Fibroblast of skin of back (primary cell): ENCODE measurements at regions not wholly inside any gene's neighbourhood (a gene's known extent, or its start where the extent isn't known, plus 50 kb on each side); places are given as distances from the start of the nearest gene placed in this dataset.
"Not testable (repeated sequence)": the region's sequence is repeated elsewhere in the genome, so short reads cannot be mapped to it uniquely, and the experiment has no call there.

Experiments
- DNase-seq: peaks from one replicate; pipeline ENCODE4 v3.0.0-alpha.2; 2013

- DNase-seq: no peak
Observed at GRCh38 chr1:166490437-166490991, 323.7 kb upstream of the FAM78B start.

DNA sequence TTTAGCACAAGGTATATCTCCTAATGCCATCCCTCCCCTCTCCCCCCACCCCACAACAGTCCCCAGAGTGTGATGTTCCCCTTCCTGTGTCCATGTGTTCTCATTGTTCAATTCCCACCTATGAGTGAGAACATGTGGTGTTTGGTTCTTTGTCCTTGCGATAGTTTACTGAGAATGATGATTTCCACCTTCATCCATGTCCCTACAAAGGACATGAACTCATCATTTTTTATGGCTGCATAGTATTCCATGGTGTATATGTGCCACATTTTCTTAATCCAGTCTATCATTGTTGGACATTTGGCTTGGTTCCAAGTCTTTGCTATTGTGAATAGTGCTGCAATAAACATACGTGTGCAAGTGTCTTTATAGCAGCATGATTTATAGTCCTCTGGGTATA lies 327.0 kb upstream of the FAM78B start:
- not testable (repeated sequence) for DNase-seq

- no peak for DNase-seq
Observed at GRCh38 chr1:166507347-166507746, 331.9 kb upstream of the POGK start.

DNA sequence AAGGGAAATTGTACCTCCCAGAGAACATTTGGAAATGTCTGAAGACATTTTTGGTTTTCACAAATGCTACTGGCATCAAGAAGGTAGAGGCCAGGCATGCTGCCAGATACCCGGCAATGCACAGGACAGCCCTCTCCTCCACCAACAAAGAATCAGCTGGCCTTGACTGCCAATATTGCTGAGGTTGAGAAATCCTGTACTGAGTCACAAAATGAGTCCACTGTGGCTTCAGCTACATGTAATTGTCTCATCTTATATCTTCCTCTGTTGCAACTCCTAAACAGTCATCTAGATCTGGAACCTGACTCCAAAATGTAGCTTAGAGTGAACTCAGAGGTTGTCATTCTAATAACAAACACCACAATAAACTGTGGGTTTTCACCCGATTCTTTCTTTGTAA lies 327.5 kb upstream of the POGK start:
- no peak for DNase-seq

DNA sequence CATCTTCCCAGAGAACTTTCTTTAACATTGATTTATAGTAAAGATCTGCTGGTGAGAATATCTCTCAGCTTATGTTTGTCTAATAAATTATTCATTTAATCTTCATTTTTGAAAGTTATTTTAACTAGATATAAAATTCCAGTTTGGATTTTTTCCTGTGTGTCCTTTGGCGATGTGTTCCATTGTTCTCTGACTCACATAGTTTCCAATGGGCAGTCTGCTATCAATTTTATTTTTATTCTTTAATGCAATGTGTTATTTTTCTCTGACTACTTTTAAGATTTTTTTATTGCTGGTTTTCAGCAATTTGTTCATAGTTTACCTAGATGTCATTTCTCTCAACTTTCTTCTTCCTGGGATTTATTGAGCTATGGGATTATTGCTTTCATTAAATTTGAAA lies 325.2 kb upstream of the POGK start:
- no peak for DNase-seq

DNA sequence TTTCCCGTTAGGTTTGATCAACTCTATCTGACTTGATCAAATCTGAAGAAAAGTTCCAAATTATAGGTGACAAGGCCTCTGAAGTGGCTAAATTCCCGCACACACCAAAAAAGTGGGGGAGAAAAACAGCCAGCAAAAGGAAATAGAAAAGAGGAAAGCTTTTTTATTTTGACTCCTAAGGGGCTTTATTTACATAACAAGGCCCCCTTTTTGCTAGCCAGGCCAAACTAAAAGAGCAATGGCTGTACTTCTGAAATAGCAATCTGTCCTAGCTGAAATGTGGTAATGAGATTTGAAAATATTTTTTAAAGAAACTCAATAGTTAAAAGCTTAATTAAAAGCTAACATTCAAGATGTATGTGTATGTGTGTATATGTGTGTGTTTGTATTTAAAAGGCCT lies 311.5 kb upstream of the POGK start:
- DNase-seq: no peak

DNA sequence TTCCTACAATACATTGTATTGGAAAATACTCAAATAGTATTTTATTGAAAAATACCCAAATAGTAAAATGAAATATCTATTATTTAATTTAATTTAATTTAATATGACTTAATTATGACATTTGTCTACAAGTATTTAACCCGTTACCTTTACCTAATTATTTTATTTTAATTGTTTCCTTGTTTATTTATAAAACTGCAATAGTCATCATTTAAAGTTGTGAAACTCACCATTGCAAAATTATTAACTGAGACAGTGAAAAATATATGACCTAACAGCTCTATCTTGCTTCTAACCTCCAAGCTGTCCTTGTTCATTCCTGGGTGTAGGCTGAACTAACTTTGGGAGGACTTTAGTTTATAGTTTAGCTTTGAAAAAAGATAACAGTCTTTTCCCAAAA lies 300.6 kb upstream of the POGK start:
- DNase-seq: no peak

GRCh38 chr1:166544036-166544435 lies 295.2 kb upstream of the POGK start:
- no peak for DNase-seq

DNA sequence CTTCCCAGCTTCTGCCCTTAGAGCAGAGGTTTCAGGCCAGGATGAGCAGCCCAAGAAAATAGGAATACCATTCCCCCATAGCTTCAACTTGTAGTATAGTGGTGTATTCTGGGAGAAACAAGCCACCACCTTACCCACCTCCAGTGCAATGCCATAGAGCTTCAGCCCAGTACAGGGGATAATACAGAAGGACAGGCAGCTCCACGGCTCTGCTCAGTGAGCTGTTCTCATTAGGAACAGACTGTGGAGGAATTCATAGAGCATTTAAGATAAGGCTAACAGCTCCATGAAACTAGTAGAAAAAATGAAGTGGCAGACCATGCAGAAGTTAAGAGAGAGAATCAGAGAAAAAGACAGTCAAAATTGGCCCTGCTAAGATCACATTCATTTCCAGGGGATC lies 294.7 kb upstream of the POGK start:
- DNase-seq: no peak

DNA sequence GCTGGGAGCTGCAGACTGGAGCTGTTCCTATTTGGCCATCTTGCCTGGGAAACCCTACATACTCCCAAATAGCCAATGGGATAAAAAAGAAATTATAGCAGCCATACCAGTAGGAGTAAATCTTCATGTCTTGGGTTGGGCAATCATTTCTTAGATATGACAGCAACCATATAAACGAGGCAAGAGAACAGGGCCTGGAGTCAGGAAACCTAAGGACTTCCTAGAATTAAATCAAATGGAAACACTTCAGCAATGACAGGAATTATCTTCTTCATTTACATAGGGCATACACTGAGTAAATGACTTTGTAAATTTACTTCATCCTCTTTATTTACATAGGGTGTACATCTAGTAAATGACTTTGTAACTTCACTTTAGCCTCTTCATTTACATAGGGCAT lies 286.6 kb upstream of the POGK start:
- DNase-seq: no peak

GRCh38 chr1:166570954-166571353 lies 268.3 kb upstream of the POGK start:
- DNase-seq: no peak

DNA sequence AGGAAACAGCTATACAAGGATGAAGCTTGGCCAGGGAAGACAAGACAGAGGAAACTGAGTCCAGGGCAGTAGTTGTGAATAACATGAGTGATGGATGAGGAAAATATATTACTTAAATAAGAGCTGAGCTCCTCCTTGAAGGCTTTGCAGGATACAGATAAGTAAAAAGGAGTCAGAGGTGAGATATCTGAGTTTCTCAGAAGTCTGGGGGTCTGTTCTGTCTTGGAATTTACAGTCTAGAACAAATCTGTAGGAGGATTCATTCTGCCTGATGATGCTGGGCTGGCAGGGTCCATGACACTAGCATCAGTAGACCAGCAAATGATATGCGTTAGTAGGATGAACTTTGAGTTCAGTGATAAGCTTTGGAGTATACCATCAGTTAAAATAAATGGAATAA lies 266.1 kb upstream of the POGK start:
- DNase-seq: no peak

DNA sequence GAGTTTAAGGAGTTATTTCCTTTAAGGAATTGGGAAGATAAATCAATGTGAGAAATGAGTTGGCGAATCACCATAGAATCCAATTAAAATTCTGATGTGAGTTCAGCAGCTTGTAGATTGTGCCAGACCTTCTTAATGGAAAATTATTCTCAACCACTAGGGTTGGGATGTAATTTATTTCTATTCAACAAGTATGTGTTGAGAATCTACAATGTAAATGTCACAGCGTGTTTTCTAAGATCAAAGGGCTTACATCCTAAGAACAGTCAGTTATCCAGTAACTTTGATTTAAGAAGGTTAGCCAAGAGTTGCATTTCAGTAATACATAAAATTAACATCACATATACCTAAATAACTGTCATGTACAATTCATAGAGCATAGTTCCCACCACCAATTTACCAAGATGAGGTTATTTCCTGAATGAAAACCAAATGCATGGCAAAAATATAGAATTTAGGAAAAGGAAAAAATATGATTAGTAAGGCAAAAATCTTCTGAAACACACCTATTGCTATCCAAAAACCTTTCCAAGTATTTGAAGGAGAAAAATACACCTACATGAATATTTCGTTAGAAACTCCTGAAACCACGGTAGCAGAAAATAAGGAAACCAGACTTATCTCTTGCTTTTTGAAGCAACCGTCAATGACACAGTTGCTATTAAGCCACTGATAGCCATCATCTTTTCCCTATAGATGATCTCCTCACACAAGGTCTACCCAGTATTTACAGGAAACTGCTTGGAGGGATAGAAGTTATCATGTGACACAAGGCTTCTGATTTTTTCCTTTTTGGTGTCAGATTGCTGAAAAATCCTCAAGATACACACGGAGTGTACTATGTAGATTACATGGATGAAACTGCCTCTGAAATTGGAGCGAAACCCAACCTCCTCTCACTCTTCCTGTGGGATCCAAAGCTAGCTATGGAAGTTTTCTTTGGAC lies 259.4 kb upstream of the POGK start:
- DNase-seq: no peak

DNA sequence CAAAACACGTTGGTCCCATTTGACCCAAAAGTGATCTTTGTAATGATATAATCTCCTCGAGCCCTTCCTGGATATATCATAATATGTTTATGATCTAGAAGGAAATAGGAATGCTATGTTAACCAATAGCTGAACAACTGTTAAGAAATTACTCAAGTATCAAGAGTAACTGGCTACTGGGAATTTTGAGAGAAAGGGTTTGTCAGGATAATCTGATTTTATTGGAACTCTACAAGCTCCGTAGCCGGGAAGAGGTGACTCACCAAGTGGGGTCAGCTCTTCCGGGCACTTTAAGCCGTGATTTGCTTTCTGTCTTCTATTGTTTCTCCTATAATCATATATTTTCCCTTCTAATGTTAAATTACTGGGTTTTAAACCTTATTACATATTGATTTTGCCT lies 250.5 kb upstream of the POGK start:
- DNase-seq: no peak

GRCh38 chr1:166590161-166590560 lies 249.1 kb upstream of the POGK start:
- DNase-seq: no peak

- DNase-seq: no peak
Observed at GRCh38 chr1:166594646-166595045, 244.6 kb upstream of the POGK start.

DNA sequence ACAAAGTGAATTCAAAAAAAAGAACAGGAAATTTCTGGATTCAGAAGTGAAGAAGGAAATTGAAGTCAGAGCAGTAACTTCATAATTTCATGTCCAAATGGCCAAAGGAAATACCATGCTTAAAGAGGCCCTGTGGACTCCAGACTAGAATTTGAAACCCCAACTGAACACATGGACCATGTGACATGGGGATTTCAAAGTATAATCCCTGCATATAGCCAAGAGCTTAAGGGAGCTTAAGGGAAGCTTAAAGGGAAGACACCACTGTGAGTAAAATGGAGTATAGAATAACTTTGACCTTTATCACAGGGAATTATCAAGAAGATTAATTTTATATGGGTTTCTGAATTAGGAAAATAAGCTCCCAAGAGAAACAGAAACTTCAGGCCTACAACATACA lies 241.8 kb upstream of the POGK start:
- no peak for DNase-seq

GRCh38 chr1:166600574-166600973 lies 238.7 kb upstream of the POGK start:
- DNase-seq: no peak

- no peak for DNase-seq
Observed at GRCh38 chr1:166601650-166602278, 237.5 kb upstream of the POGK start.

- not testable (repeated sequence) for DNase-seq
Observed at GRCh38 chr1:166602801-166603200, 236.5 kb upstream of the POGK start.

GRCh38 chr1:166603296-166603695 lies 236.0 kb upstream of the POGK start:
- no peak for DNase-seq

DNA sequence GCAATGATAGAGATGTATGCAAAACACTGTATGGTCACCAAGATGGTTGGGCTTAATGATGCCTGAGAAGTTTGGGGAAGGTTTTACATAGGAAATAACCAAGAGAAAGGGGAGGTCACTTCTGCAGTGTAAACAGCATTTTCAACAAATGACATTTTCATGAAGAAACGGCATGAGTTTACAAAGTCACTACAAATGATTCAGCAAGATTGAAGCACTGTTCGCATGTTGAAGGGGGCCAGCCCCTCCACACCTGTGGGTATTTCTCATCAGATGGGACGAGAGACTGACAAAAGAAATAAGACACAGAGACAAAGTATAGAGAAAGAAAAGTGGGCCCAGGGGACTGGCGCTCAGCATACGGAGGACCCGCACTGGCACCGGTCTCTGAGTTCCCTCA lies 234.1 kb upstream of the POGK start:
- no peak for DNase-seq

- DNase-seq: no peak
Observed at GRCh38 chr1:166612886-166613285, 226.4 kb upstream of the POGK start.

- DNase-seq: no peak
Observed at GRCh38 chr1:166616206-166616605, 223.1 kb upstream of the POGK start.
